ENCODE measurements at regions not wholly inside any gene's neighbourhood (a gene's known extent, or its start where the extent isn't known, plus 50 kb on each side); places are given as distances from the start of the nearest gene placed in this dataset.

DNA sequence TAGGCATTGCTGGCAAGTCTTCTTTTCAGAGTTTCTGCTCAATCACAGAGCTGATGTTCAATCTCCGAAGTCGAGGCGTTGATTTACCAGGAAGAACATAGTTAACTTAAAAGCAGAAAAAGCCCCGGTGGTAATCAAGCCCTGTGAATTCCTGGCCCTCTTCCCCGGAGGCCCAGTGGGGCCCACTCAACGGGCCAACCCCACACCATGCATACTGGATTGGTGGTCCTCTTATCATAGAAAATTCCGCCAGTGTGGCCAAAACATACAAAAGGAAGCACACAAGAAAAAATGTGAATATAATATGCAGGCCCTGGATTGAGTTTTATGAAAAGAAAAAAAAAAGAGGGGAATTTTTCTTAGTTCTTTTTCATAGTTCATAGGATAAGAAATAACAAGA is 873.0 kb upstream of the NR2F2 start:
- TF ChIP-seq POLR2A (IDR thresholded peaks at IDR 0.05) = no peak
- TF ChIP-seq, protein P1, sequence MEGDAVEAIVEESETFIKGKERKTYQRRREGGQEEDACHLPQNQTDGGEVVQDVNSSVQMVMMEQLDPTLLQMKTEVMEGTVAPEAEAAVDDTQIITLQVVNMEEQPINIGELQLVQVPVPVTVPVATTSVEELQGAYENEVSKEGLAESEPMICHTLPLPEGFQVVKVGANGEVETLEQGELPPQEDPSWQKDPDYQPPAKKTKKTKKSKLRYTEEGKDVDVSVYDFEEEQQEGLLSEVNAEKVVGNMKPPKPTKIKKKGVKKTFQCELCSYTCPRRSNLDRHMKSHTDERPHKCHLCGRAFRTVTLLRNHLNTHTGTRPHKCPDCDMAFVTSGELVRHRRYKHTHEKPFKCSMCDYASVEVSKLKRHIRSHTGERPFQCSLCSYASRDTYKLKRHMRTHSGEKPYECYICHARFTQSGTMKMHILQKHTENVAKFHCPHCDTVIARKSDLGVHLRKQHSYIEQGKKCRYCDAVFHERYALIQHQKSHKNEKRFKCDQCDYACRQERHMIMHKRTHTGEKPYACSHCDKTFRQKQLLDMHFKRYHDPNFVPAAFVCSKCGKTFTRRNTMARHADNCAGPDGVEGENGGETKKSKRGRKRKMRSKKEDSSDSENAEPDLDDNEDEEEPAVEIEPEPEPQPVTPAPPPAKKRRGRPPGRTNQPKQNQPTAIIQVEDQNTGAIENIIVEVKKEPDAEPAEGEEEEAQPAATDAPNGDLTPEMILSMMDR (IDR thresholded peaks at IDR 0.05) = no peak
